ENCODE measurements at regions not wholly inside any gene's neighbourhood (a gene's known extent, or its start where the extent isn't known, plus 50 kb on each side); places are given as distances from the start of the nearest gene placed in this dataset.

DNA sequence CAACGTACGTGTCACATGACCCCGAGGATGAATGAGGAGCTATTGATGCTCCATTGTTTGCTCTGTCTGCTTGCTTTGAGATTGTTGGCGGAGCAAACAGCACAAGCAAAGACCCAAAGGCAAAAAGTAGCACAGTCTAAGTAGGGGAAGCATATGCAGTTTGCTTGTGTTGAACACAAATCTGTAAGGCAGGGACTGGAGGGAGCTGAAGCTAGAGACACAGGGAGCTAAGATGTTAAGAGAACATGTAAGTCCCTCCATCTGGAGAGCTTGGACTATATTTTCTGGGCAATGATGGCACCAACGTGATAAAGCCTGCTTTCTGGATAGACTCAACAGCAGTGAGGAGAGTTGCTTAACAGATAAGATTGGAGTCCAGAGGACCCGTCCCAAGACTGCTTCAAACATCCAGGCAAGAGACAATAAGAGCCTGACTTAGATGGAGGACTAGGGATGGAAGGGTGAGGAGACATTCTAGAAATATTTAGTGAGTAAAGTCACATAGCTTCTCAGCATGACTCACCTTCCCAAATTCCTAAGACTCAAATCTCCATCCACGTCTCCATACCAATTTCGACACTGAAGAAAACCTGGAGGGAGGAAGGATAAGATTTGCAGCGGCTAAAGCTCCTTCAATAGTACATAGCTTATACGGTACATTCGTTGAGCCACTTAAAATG is 88.1 kb upstream of the KLF7 start:
- TF ChIP-seq, protein P1, sequence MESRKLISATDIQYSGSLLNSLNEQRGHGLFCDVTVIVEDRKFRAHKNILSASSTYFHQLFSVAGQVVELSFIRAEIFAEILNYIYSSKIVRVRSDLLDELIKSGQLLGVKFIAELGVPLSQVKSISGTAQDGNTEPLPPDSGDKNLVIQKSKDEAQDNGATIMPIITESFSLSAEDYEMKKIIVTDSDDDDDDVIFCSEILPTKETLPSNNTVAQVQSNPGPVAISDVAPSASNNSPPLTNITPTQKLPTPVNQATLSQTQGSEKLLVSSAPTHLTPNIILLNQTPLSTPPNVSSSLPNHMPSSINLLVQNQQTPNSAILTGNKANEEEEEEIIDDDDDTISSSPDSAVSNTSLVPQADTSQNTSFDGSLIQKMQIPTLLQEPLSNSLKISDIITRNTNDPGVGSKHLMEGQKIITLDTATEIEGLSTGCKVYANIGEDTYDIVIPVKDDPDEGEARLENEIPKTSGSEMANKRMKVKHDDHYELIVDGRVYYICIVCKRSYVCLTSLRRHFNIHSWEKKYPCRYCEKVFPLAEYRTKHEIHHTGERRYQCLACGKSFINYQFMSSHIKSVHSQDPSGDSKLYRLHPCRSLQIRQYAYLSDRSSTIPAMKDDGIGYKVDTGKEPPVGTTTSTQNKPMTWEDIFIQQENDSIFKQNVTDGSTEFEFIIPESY (IDR thresholded peaks at IDR 0.05; ENCODE audit: borderline replicate concordance, low read depth): no peak
- TF ChIP-seq, protein P2, sequence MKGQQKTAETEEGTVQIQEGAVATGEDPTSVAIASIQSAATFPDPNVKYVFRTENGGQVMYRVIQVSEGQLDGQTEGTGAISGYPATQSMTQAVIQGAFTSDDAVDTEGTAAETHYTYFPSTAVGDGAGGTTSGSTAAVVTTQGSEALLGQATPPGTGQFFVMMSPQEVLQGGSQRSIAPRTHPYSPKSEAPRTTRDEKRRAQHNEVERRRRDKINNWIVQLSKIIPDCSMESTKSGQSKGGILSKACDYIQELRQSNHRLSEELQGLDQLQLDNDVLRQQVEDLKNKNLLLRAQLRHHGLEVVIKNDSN (IDR thresholded peaks at IDR 0.05; ENCODE audit: borderline replicate concordance, low read depth): no peak
- TF ChIP-seq, protein P3, sequence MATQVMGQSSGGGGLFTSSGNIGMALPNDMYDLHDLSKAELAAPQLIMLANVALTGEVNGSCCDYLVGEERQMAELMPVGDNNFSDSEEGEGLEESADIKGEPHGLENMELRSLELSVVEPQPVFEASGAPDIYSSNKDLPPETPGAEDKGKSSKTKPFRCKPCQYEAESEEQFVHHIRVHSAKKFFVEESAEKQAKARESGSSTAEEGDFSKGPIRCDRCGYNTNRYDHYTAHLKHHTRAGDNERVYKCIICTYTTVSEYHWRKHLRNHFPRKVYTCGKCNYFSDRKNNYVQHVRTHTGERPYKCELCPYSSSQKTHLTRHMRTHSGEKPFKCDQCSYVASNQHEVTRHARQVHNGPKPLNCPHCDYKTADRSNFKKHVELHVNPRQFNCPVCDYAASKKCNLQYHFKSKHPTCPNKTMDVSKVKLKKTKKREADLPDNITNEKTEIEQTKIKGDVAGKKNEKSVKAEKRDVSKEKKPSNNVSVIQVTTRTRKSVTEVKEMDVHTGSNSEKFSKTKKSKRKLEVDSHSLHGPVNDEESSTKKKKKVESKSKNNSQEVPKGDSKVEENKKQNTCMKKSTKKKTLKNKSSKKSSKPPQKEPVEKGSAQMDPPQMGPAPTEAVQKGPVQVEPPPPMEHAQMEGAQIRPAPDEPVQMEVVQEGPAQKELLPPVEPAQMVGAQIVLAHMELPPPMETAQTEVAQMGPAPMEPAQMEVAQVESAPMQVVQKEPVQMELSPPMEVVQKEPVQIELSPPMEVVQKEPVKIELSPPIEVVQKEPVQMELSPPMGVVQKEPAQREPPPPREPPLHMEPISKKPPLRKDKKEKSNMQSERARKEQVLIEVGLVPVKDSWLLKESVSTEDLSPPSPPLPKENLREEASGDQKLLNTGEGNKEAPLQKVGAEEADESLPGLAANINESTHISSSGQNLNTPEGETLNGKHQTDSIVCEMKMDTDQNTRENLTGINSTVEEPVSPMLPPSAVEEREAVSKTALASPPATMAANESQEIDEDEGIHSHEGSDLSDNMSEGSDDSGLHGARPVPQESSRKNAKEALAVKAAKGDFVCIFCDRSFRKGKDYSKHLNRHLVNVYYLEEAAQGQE (IDR thresholded peaks at IDR 0.05; ENCODE audit: low read depth, low read length): no peak
- TF ChIP-seq TCF12 (IDR thresholded peaks at IDR 0.05) (peak; percentile 67; the same call in 1 of the 2 replicates), TEAD4 (IDR thresholded peaks at IDR 0.05; ENCODE audit: borderline replicate concordance, insufficient read depth) (peak; percentile 87), YY1 (IDR thresholded peaks at IDR 0.05; ENCODE audit: low read depth) (no peak), RCOR1 (IDR thresholded peaks at IDR 0.05; ENCODE audit: low read length) (no peak), GATA2 (CRISPR knock-in tag; IDR thresholded peaks at IDR 0.05) (no peak)
- TF ChIP-seq, protein P4, sequence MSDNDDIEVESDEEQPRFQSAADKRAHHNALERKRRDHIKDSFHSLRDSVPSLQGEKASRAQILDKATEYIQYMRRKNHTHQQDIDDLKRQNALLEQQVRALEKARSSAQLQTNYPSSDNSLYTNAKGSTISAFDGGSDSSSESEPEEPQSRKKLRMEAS (IDR thresholded peaks at IDR 0.05; ENCODE audit: low read depth): peak; percentile 51
- TF ChIP-seq, protein P5, sequence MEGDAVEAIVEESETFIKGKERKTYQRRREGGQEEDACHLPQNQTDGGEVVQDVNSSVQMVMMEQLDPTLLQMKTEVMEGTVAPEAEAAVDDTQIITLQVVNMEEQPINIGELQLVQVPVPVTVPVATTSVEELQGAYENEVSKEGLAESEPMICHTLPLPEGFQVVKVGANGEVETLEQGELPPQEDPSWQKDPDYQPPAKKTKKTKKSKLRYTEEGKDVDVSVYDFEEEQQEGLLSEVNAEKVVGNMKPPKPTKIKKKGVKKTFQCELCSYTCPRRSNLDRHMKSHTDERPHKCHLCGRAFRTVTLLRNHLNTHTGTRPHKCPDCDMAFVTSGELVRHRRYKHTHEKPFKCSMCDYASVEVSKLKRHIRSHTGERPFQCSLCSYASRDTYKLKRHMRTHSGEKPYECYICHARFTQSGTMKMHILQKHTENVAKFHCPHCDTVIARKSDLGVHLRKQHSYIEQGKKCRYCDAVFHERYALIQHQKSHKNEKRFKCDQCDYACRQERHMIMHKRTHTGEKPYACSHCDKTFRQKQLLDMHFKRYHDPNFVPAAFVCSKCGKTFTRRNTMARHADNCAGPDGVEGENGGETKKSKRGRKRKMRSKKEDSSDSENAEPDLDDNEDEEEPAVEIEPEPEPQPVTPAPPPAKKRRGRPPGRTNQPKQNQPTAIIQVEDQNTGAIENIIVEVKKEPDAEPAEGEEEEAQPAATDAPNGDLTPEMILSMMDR (IDR thresholded peaks at IDR 0.05): no peak
